HG03460 (cell line): ENCODE measurements at regions not wholly inside any gene's neighbourhood (a gene's known extent, or its start where the extent isn't known, plus 50 kb on each side); places are given as distances from the start of the nearest gene placed in this dataset.
A peak's percentile ranks its signal among the peaks of the same experiment; 100 is the strongest.
"Not testable (repeated sequence)": the region's sequence is repeated elsewhere in the genome, so short reads cannot be mapped to it uniquely, and the experiment has no call there.

Source experiments
- ATAC-seq: cut with Tn5 transposase; IDR thresholded peaks from one replicate; pipeline ENCODE4 v1.9.1; 2021; ENCODE audit not compliant: unreplicated experiment

DNA sequence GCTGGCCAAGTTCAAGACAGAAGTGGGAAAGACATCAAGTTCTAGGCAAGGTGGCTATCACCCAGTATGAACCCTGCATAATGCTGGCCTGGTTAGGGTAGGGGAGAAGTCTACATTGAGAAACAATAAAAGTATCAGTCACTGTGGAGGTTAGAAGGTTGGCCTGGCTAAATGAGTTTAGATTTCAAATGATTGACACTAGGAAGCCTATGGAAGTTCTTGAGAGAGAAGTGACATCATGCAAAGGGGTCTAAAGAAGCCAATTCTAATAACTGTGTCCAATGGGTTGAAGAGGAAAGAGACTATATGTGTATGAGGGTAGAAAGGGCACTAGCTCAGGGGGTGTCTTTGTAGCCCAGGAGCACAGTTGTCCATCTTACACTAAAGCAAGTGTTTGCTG lies 98.5 kb upstream of the MBIP start:
- ATAC-seq, result no peak

- ATAC-seq, result not testable (repeated sequence)
These were observed 91.5 kb upstream of the MBIP start for GRCh38 chr14:36411951-36412350.

GRCh38 chr14:36408388-36408787 lies 88.0 kb upstream of the MBIP start:
- ATAC-seq, result no peak

DNA sequence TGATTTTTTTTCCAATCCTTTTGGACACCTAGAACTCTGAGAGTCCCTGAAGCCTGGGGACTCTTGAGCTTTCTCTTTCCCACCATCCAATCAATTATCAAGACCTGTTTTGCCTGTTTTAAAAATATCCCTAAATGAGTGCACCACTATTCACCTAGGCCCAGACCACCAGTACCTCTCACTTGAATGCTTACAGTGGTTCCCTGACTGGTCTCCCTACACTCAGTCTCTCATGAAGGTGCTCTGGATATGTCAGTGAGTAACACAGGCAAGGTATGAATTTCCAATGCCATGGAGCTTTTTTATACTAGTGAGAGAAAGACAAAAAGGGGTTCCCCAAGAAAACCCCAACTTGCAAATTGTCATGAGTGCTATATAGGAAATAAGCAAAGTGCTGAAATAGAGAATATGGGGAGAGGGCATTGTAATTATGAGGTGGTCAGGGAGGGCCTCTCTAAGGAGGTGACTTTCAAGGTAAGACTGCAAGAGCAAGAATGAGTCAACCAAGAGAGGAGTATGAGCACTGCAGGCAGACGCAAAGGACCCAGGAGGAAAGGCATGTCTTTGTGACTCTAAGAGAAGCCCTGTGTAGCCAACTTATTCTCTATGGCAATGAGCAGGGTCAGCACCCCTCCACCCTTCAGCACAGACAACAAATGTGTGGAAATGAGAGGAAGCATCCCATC lies 85.3 kb upstream of the MBIP start:
- ATAC-seq, result no peak

- ATAC-seq, result no peak
These were observed 82.4 kb upstream of the MBIP start for GRCh38 chr14:36402867-36403266.

DNA sequence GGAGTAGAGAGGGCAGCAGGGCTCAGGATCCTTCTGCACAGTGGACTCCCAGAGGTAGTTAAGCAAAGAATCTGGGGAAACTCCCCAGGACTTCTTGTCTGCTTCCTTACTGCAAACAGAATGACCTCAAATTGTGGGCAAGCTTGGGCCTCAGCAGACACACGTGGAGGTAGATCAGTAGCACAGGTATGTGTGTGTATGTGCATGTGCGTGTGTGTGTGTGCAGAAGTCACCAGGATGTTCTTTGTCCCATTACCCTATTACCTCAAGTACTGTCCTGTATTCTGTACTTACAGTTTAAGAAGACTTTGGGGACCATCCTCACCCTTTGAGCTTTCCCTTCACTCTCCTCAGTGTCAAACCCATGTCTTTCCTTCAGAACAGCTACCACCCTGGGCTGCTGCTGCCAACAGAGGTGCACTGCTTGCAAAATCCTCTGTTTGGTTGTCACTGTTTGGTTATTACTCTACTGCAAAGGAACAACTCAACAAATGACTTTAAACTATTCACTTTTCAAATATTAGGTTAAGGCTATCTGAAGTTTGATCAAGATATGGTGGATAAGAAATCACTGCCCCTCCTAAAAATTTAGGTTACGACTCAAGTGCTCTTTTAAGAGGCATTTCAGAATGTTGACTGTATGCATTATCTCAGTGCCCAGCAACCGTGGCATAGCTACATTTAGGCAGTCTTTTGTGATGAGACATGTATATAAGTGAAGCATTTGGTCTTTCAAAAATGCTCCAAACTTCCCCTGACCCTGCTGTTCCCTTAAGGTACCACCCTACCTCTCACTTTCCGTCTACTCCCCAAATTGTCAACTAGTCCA lies 78.2 kb upstream of the MBIP start:
- no peak for ATAC-seq

GRCh38 chr14:36397357-36397756 lies 76.9 kb upstream of the MBIP start:
- ATAC-seq, result no peak

DNA sequence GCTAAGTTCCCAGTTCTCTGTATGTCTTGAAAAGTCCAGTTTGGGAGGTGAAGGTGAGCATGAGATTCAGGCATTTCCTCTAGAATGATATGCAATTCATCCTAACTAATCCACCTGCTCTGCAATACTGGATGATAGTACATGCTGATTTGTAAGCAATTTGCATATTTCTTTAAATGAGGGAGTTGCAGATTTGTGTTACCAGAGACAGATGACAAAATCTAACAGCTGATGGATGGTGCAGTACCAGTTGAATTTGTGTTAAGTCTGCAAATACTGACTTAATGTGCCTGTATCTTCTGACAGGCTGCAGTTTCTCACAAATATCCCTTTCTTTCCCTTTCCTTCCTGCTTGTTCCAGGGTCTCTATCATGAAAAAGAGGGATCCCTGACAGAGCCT lies 76.4 kb upstream of the MBIP start:
- no peak for ATAC-seq

DNA sequence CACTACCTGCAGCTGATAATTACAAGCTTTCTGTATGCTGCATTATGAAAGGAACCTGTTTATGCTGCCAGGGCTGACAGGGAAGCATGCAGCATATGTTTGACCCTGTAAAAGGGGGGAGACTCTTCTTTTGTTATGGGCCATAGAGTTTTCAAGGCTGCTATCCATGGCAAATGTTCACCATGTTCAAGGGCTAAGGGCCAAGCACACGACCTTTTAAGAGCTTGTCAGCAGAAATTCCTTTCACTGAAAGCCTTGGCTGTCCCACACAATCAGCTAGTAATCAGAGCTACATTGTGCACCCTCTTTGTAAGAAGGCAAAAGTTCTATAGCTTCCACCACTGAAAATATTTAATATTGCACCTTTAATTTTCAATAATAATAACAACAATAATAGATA lies 74.2 kb upstream of the MBIP start:
- ATAC-seq, result no peak

DNA sequence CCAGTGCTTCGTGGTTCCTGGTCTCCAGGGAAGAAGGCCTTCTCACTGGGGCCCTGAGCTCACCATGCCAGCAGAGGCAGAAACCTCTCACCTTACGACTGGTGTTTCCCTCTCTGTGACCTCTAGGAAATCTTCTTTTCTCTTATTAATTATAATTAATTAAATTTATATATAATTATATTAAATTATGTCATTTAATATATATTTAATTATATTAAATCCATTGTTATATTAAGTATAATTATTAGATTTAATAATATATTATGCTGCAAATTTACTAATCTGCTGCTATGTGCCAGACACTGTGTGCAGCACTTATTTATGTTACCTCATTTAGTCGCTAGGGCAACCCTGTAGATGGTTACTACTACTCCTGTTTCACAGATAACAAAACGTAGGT lies 70.3 kb upstream of the MBIP start:
- ATAC-seq, result no peak

GRCh38 chr14:36383767-36384431 lies 63.5 kb upstream of the MBIP start:
- ATAC-seq, result no peak

- ATAC-seq, result peak; percentile 89
These were observed 53.7 kb upstream of the MBIP start for GRCh38 chr14:36373982-36374673.
